ENCODE measurements at regions not wholly inside any gene's neighbourhood (a gene's known extent, or its start where the extent isn't known, plus 50 kb on each side); places are given as distances from the start of the nearest gene placed in this dataset.

- TF ChIP-seq CTCF (IDR thresholded peaks at IDR 0.05; ENCODE audit: low read depth, low read length) (no peak), POLR2A (IDR thresholded peaks at IDR 0.05; ENCODE audit: extremely low read depth, insufficient read length) (no peak), MYC (IDR thresholded peaks at IDR 0.05; ENCODE audit: low read depth, low read length) (no peak)
Measured at GRCh38 chr3:24565656-24566055, 71.0 kb upstream of the THRB start.

Measured in NB4 (cell line).